ENCODE measurements at regions not wholly inside any gene's neighbourhood (a gene's known extent, or its start where the extent isn't known, plus 50 kb on each side); places are given as distances from the start of the nearest gene placed in this dataset.
"Not testable (repeated sequence)": the region's sequence is repeated elsewhere in the genome, so short reads cannot be mapped to it uniquely, and the experiment has no call there.

GRCh38 chr2:146450131-146450530 lies 1394.7 kb upstream of the ACVR2A start:
- no peak for DNase-seq

GRCh38 chr2:146444987-146445386 lies 1399.8 kb upstream of the ACVR2A start:
- no peak for DNase-seq

- no peak for DNase-seq
Observed at GRCh38 chr2:146444085-146444484, 1400.7 kb upstream of the ACVR2A start.

- no peak for DNase-seq
Observed at GRCh38 chr2:146438246-146438645, 1406.6 kb upstream of the ACVR2A start.

GRCh38 chr2:146437712-146438111 lies 1407.1 kb upstream of the ACVR2A start:
- DNase-seq, result no peak

GRCh38 chr2:146433116-146433875 lies 1411.5 kb upstream of the ACVR2A start:
- no peak for DNase-seq

GRCh38 chr2:146429366-146429765 lies 1415.5 kb upstream of the ACVR2A start:
- no peak for DNase-seq

- no peak for DNase-seq
Observed at GRCh38 chr2:146417942-146418341, 1426.9 kb upstream of the ACVR2A start.

GRCh38 chr2:146415291-146415690 lies 1429.5 kb upstream of the ACVR2A start:
- no peak for DNase-seq

GRCh38 chr2:146414456-146414855 lies 1430.4 kb upstream of the ACVR2A start:
- DNase-seq, result no peak

GRCh38 chr2:146413086-146413610 lies 1431.7 kb upstream of the ACVR2A start:
- no peak for DNase-seq

GRCh38 chr2:146412625-146413024 lies 1432.2 kb upstream of the ACVR2A start:
- no peak for DNase-seq

GRCh38 chr2:146405402-146406309 lies 1439.2 kb upstream of the ACVR2A start:
- peak; percentile 9 for DNase-seq

GRCh38 chr2:146403546-146404160 lies 1441.2 kb upstream of the ACVR2A start:
- not testable (repeated sequence) for DNase-seq

- no peak for DNase-seq
Observed at GRCh38 chr2:146392631-146393030, 1452.2 kb upstream of the ACVR2A start.

- no peak for DNase-seq
Observed at GRCh38 chr2:146392186-146392585, 1452.6 kb upstream of the ACVR2A start.

- DNase-seq, result peak; percentile 49
Observed at GRCh38 chr2:146388757-146389156, 1456.1 kb upstream of the ACVR2A start.

GRCh38 chr2:146386096-146386495 lies 1458.7 kb upstream of the ACVR2A start:
- DNase-seq, result no peak

- DNase-seq, result no peak
Observed at GRCh38 chr2:146385031-146385430, 1459.8 kb upstream of the ACVR2A start.

- no peak for DNase-seq
Observed at GRCh38 chr2:146376511-146377064, 1468.2 kb upstream of the ACVR2A start.

- DNase-seq, result peak; percentile 50
Observed at GRCh38 chr2:146374505-146374904, 1470.3 kb upstream of the ACVR2A start.

GRCh38 chr2:146371364-146371763 lies 1473.5 kb upstream of the ACVR2A start:
- not testable (repeated sequence) for DNase-seq

GRCh38 chr2:146370826-146371225 lies 1474.0 kb upstream of the ACVR2A start:
- DNase-seq, result peak; percentile 89
